ENCODE measurements at regions not wholly inside any gene's neighbourhood (a gene's known extent, or its start where the extent isn't known, plus 50 kb on each side); places are given as distances from the start of the nearest gene placed in this dataset.

DNA sequence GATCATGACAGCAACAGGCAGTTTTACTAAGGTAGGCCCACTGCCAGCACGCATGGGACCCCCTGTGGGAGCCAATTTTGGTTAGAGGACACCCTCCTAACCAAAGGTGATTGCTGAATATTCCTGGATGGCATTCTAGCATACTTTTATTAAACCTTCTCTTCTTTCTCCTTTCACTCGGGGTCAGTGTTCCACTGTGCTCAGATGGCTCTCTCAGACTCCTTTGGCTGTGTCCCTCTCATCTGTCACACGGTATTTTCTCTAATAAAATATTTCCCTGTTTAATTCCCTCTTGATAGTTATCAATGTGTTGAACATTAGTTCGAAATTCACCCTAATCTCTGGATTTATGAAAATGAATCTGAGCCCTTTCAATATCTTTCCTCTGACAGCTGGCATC is 1315.3 kb downstream of the FSTL5 start:
- no peak for DNase-seq

DNA sequence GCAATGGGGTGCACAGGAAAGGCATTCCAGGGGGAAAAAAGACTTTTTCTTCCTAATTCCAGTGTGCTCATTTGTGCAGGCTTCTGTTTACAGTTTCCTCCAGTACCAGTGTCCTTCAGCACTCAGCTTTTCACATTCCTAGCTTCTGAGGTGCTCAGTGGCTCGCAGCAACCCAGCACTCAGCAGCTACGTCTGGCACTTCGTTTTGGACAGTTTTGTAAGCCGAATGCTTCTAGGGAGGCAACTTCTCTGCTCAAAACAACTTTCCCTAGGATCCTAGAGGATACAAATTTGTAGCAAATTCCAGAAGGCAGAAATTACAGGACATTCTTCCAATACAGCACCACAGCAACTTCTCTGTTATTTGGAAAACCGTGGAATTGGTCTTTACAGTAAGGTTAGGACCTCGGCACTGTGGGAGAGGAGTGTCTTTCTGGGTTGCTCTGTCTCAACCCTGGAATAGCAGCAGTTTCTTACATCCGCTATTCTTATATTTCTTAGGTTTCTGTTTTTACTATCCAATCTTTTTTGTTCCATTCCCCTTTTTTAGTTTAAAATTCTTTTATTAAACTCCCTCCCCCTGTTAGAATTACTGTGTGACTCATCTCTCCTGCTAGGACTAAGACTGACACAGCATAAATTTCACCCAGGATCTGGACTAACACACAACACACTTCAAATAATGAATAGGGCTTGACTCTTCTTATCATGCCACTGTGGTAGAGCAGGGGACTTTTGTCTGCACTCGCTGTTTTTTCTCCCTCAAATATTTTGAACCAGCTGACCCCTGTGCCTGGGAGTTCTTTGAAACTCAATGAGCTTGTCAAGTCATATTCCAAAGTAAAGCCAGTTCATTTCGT is 1314.7 kb downstream of the FSTL5 start:
- no peak for DNase-seq

DNA sequence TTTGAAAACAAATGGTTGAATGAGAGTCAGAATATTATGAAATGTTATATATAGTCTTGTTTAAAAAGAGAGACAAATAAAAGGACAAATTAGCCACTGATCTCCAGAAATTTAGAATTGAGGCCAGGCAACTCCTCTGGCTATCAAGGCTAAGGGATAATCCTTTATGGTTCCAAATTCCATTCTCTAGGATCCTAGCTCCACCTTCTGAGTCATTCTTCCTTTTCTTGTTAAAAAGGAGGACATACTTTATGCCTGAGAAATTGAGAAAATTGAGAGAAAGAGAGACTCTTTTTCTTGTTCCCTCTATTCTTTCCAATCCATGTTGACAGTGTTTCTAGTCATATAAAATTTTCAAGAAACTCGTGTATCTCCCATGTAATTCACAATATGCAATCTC is 1299.5 kb downstream of the FSTL5 start:
- DNase-seq = no peak

DNA sequence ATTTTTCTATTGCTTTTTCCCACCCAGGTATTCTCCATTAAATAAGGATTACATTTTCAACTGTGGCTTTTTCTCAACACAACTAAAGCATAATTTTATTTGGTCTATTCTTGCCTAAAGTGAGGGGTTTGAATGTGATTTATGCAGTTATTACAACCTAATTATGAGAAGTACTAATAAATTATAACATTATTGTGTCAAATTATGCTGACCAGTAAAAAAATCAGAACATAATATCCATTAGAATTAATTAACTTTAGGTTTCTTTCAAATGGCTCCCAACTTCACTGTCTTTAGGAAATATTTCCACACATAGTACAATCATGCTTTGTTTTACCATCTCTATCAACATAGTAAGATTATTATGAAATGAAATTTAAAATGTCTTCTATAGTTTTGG is 1293.9 kb downstream of the FSTL5 start:
- no peak for DNase-seq

DNA sequence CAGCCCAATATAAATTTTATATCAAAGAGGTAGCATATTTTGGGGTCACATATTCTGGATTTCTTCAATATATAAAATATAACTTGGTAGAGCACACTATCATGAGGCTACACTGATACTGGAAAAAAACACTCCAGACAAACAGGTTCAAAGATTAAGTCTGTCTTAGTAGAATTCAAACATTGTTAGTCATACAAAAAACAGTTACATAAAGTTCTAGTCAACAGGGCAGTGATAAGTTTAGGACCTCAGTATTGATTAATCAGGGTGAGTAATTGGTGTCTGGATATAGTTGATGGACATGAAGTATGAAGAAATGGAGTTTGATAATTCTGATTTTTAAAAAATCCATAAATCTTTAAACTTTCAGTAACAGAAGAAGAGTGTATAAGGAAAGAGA is 1291.3 kb downstream of the FSTL5 start:
- no peak for DNase-seq

DNA sequence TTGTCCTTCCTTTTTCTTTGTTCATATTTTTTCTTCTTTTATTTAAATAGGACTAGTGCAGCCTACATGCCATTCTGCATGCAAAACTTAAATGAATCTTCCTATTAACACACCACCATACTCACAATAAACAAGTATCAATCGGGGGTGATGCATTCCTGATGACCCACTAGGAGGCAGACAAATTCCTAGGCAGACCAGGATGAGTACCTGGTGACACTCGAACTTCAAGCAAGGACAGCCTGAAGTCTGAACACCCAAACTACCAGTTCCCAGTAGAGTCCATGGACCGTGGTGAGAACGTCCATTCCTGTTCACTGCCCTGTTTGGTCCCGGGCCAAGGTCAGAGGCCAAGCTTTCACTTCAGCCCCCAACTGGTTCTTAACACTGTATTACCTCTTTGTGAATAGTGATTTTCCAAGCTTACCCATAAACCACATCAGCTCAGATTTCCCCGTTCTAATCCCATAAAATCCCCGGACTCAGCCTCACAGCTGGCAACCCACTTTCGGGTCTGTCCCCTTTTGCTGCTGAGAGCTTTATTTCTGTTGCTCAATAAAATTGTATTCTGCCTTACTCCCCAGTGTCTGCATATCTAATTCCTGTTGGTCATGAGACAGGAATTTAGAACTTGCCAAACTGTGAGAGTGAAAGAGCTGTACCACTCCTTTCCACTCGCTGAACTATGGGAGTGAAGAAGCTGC is 1286.6 kb downstream of the FSTL5 start:
- no peak for DNase-seq

DNA sequence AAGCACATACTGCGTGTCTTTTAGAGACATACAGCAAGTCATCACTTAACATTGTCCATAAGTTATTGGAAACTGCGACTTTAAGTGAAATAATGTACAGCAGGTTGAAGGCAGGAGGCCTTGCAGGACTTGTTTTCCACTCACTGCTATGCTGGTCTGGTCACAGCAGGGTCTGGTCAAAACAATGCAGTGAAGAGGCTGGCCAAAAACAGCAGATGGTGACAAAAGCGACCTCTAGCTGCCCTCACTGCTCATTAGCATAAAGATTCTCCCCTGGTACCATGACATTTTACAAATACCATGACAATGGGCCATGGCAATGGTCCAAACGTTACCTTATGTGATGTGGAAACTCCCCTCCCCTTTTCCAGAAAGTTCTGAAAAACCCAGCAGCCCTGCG is 1283.6 kb downstream of the FSTL5 start:
- DNase-seq = no peak

DNA sequence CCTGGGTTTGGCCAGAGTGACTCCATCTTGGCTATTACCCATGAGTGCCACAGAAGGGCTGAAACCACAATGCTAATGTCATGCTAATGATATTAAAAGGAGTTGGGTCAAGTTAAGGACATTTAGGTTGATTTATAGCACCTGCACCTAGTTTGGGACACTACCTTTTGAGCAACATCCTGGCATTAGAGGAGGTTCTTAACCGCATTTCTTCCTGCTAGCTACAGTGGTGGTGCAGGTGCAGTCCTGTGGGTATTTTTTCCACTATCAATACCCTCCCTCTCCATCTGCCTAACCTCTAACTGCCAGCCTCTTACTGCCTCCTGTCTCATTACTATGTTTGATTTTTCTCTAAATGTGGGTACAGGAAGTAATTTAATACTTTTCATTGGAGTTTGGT is 1276.1 kb downstream of the FSTL5 start:
- DNase-seq = no peak

DNA sequence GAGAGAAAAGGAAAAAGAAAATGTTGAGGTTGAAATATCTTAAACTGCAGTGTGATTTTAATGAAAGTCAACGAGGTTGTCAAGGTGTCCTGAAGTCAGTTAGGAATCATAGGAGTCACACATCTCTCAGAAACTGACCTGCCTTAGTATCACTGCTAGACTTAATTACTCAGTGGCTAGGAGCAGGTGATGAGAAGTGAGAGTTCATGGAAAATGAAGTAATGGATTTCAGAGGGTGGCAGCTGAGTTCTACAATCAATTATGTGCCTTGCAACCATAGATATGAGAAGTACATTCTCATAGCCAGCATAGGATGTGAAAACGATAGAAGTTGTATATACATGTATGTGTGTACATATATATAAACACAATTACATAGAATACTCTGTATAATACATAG is 1269.7 kb downstream of the FSTL5 start:
- DNase-seq = no peak

DNA sequence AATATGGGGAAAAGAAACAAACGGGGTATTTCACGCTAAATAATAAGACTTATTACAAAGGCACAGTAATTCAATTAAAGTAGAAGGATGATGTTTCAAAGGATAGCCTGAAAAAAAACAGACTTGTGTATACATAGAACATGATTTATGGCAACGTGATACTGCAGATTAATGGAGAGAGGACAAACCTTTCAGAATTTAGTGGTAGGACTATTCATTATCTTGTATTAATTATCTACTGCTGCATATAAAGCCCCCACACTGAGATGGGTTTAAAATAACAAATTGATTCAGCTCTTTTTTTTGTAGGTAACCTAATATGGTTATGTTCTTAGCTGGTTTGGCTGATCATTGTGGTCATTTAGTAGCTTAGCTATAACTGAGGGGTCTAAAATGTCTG is 1269.0 kb downstream of the FSTL5 start:
- DNase-seq = peak; percentile 14

DNA sequence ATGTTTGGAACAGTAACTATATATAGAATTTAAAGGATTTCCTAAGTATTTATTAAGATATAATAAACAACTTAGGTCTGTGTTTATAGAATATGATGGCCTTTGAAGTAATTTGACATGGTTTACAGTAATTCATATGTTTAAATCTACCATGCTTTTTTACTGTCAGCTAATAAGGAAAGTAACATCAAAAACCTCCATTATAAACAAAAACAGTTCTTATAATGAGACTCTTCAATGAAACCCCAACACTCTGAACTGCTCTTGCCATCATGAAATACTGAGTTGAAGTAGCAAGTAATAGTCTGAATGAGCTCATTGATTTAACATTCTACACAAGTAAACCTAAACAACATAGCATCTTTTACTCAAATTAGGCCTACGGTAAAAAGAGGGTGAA is 1236.5 kb downstream of the FSTL5 start:
- no peak for DNase-seq

DNA sequence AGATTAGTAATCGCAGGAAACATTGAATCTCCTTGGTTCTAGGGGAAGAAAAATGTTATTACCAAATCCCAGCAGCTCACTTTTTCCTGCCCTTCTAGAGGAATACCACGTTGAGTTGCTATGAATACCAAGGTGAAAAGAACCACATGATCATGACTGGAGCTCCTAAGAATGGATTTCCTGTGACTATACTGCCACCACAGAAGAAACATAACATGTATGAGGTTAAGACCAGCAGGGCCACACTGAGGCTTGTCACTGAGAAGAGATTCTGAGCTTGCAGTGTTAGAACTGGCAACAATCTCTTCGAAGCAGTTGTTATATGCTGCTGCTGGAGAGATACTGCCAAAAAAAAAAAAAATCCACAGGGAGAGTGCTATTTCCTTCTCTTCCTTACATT is 1235.3 kb downstream of the FSTL5 start:
- DNase-seq = no peak

DNA sequence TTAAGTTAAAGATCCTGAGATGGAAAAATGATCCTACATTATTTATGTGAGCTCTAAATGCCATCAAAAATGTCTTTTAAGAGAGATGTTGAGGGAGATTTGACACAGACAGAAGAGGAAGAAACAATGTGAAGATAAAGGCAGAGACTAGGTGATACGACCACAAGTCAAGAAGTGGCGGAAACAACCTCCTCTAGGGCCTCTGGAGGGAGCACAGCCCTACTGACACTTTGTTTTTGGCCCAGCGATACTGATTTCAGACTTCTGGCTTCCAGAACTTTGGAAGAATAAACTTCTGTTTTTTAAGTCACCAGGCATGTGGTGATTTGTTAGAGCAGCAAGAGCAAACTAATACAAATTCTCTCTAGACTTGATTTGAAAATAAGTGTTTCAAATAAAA is 1216.1 kb downstream of the FSTL5 start:
- no peak for DNase-seq

DNA sequence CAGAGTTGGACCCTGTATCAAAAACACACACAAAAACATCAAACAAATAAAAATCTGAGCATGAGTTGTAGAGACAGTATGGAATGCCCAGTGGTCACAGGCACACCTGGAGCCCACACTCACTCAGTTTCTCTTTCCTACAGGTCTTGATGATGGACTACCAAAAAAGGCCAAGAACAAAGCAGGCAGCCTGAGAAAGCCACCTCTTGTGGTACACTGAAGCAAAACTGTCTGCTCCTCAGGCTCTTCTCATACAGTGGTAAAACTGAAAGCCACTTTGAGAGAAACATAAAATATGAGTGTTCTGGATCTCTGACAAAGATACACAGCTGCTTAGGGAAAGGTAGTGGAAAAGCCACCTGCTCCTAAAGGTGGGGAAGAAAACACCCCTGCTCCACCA is 1206.9 kb downstream of the FSTL5 start:
- DNase-seq = no peak

DNA sequence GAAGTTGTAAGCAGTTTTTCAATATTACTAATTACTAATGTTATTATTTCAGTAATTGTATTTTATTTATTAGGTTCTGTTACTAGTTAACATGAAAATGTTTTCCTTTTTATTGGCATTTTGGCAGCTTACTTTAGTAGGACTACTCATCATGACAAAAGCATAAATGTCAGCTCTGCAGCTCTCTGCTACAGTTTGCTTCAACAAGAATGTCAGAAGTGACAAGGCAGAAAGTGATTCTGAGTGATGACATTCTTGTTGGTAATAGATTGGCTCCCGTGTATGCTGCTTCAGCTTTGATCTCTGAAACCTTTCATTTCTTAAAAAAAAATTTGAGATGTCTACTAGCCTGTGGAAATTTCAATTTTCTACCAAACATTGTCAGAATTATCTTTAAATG is 1193.9 kb downstream of the FSTL5 start:
- DNase-seq = no peak

DNA sequence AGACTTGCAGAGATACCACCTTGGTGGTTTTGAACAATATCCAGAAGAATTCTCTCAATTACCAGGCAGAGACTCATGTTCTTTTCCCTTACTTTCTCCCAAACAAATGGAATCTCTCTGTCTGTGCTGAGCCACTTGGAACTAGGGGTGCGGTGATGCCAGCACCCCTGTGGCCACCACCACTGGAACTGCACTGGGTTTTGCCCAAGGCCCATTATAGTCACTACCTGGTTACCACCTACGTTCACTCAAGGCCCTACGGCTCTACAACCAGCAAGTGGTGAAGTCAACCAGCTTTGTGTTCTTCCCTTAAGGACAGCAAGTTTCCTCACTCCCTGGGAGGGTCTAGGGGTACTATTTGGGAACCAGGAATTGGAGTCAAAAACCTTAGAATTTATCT is 1183.7 kb downstream of the FSTL5 start:
- no peak for DNase-seq

DNA sequence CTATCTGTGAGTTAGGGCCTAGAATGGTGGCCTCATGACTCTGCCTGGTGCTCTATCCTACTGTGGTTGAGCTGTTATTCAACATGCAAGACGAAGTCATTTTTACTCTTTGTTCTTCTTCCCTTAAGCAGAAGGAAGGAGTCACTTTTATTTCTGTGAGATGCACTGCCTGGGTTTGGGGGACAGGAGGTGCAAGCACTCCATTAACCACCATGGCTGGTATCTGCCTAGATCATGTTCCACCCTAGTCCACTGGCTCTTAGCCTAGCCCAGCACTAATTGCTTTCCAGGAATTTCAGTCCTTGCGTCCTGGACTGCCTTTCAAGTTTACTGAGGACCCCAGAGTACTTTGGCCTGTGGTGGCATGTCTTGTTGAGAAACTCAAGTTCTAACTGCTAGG is 1182.7 kb downstream of the FSTL5 start:
- no peak for DNase-seq

DNA sequence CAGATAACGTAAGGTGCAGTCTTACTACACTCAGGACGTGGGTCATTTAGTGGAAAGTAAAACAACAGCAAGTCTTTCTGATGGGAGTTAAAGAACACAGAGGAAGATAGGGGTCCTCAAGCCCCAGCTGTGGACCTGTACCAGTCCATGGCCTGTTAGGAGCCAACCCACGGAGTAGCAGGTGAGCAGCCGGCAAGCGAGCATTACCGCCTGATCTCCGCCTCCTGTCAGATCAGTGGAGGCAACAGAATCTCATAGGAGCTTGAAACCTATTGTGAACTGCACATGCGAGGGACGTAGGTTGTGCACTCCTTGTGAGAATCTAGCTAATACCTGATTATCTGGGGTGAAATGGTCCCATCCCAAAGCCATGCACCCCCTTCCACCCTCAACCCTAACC is 1180.8 kb downstream of the FSTL5 start:
- DNase-seq = no peak

DNA sequence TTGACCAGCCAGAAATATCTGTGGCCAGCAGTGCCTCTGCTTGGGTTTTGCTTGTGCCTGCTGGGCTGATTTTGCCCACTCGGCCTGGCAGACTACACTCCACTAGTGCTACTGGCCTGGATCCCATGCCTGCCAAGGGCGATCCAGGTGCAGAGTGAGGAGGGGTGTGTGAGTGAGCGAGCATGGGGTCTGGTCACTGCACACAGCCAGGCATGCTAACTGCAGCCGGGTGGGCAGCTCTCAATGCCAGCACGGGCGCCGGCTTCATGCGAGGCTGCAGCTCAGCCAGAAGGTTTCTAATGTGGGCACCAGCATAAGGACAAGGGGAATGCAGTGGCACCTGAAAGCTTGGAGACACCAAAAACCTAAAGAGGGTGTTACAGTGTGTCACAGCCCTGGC is 1161.4 kb downstream of the FSTL5 start:
- no peak for DNase-seq

DNA sequence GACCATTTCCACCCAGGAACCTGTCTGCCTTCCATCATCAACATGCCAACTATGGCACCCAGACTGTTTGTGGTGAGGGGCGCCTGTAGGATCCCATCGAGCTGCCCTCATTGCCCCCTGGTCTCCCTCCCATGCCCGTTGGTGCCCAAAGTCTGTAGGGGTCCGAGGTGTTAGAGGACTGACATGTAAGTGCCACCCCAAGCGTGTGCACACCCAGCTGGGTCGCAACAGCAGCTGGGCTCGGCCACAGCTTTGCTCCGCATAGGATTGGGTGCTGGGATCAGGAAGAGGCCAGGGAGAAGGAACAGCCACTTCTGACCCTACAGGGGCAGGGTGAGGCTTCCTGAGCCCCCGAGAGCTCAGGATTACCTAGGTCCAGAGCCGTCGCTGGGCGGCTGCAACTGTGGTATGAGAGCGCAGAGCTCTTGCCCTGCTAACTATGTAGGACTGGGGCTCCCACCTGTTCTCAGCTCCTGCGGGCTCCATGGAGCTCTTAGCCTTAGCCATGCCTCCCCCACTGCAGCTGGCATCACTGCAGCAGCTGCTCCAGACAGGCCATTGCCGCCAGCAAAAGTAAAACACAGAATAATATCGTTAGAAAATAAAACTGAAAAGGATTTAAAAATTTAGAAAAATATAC is 1160.3 kb downstream of the FSTL5 start:
- DNase-seq = no peak

DNA sequence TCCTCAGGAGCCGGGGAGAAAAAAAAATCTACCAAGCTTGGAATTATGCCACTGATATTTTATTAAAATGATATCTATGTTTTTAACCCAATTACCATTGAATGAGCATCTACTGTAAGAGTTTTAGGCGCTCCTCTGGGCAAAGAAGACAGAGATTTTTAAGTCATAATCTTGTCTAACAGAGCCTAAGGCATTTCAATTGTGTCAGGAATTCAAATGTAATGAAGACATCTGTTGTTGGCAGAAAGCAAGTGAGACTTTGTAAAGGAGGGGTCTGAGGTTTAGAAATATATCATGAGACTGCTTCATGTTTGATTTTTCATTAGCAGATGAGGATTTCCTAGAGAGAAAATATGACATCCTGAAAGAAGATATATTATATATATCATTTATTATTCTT is 1158.1 kb downstream of the FSTL5 start:
- no peak for DNase-seq

DNA sequence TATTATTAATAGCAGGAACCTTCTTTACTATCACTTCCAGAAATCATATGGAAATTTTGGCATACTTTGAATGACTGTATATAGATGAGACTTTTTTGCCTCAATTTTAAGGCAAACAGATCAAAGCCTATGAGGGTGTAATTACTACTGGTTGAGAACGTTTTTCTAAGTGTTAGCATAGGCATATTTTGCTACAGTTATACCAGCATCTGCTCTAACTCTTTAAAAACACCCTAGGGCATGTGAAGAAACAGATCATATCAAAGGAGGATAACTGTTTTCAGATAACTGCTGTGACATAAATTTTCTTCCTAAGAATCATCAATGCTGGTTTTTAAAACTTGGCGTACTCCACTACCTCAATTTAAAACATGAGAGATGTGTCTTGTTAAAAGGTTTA is 1155.3 kb downstream of the FSTL5 start:
- DNase-seq = no peak

DNA sequence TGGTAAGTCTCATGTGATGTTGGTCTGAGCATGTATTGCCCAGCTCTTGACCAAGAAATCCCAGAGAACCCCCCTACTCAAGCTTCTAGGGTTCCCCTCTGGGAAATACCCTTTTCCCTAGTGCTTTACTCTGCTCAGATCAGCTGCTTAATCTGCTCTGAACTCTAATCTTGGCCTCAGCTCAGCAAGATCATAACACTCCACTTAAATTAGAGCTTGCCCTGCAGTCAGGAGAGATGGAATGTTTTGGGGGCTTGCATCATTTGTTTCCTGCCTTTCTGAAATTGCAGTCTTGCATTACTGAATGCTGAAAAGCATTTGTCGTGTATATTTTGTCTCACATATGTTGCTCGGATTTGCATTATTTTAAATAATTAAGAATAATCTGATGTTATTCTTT is 1153.6 kb downstream of the FSTL5 start:
- no peak for DNase-seq

Data from left kidney (tissue), 1 donor.